Type B pancreatic cell (in vitro differentiated cells): ENCODE measurements at regions not wholly inside any gene's neighbourhood (a gene's known extent, or its start where the extent isn't known, plus 50 kb on each side); places are given as distances from the start of the nearest gene placed in this dataset.
A peak's percentile ranks its signal among the peaks of the same experiment; 100 is the strongest.

Experiments
- DNase-seq: peaks from one replicate; pipeline ENCODE4 v3.0.0; 2021; ENCODE audit warnings: mixed read lengths; ENCODE audit not compliant: unreplicated experiment; ENCODE audit errors: extremely low spot score
- H3K27ac Mint-ChIP-seq: 2 replicates; pipeline ENCODE4 v1.8.0; 2021; ENCODE audit warnings: mild to moderate bottlenecking, mixed read lengths
- H3K27me3 Mint-ChIP-seq: 2 replicates; pipeline ENCODE4 v1.8.0; 2021; ENCODE audit warnings: mixed read lengths
- H3K36me3 Mint-ChIP-seq: 2 replicates; pipeline ENCODE4 v1.8.0; 2021; ENCODE audit warnings: mixed read lengths
- H3K4me1 Mint-ChIP-seq: one replicate; pipeline ENCODE4 v1.8.0; 2021; ENCODE audit warnings: mixed read lengths; ENCODE audit not compliant: unreplicated experiment
- H3K4me3 Mint-ChIP-seq: 2 replicates; pipeline ENCODE4 v1.8.0; 2021; ENCODE audit warnings: mild to moderate bottlenecking, mixed read lengths
- H3K9me3 Mint-ChIP-seq: 2 replicates; pipeline ENCODE4 v1.8.0; 2021; ENCODE audit warnings: mixed read lengths
- TF ChIP-seq, protein P1 (sequence below): fragments of 200-600 bp; sonication (generic); conservative IDR thresholded peaks from 2 replicates; pipeline ENCODE4 v1.5.0; 2021; ENCODE audit warnings: antibody characterized with exemption, mild to moderate bottlenecking

DNA sequence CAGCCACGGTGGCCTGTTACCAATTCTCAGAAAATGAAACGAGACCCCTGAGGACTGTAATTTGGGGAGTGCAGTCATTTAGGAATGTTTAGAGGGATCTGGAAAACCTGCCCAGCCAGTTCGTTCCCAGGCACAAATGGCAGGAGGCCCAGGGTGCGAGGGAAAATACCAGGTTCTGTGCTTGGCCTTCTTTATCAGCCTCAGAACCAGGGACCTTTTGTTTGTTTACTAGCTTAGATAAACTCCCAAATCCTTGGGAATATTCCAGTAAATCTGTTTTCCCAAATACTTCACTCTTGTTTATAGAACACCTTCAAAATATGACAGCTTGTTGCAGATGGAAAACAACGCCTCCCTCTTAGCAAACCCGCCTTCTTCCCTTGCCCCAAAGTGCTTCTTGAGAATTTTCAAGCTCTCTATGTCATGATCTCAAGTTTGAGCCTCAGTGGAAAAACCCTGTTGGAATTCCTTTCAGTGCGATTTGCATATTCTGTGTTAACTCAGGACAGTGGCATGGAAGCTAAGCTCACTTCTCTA lies 400.3 kb upstream of the SMIM21 start:
- TF ChIP-seq, protein P1, sequence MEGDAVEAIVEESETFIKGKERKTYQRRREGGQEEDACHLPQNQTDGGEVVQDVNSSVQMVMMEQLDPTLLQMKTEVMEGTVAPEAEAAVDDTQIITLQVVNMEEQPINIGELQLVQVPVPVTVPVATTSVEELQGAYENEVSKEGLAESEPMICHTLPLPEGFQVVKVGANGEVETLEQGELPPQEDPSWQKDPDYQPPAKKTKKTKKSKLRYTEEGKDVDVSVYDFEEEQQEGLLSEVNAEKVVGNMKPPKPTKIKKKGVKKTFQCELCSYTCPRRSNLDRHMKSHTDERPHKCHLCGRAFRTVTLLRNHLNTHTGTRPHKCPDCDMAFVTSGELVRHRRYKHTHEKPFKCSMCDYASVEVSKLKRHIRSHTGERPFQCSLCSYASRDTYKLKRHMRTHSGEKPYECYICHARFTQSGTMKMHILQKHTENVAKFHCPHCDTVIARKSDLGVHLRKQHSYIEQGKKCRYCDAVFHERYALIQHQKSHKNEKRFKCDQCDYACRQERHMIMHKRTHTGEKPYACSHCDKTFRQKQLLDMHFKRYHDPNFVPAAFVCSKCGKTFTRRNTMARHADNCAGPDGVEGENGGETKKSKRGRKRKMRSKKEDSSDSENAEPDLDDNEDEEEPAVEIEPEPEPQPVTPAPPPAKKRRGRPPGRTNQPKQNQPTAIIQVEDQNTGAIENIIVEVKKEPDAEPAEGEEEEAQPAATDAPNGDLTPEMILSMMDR = no peak
- no peak for DNase-seq
- Mint-ChIP-seq H3K4me3 (no peak overlapping the region), H3K27me3 (peaks cover 5% of the 10 kb centered on the region), H3K27ac (no peak overlapping the region), H3K36me3 (no peaks in the 10 kb centered on the region), H3K4me1 (peaks cover 23% of the 10 kb centered on the region), H3K9me3 (peaks cover 4% of the 10 kb centered on the region)

DNA sequence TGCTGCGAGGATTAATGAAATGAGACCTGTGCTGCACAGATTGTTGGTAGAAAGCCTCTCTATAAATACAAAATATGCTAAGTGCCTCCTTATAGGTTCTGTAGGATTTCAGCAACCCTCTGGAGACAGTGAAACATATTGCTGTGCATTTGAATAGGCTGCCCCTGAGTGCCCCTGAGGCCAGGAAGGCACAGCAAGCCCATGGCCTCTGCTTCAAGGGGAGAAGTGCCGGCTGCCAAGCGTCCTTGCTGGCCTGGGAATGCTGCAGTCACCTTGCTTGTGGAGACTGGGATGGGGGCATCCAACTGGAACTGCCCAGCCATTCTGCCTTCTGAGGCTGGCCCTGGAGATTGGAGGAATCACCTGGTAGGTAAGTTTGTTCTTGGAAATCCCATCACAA lies 397.2 kb upstream of the SMIM21 start:
- no peaks in the 10 kb centered on the region for H3K36me3 Mint-ChIP-seq
- no peak for DNase-seq
- no peak overlapping the region for H3K4me3 Mint-ChIP-seq
- no peak overlapping the region for H3K27ac Mint-ChIP-seq
- peaks cover 12% of the 10 kb centered on the region for H3K9me3 Mint-ChIP-seq
- peaks cover 5% of the 10 kb centered on the region for H3K27me3 Mint-ChIP-seq
- TF ChIP-seq, protein P1 = no peak
- H3K4me1 Mint-ChIP-seq = peaks cover 23% of the 10 kb centered on the region

DNA sequence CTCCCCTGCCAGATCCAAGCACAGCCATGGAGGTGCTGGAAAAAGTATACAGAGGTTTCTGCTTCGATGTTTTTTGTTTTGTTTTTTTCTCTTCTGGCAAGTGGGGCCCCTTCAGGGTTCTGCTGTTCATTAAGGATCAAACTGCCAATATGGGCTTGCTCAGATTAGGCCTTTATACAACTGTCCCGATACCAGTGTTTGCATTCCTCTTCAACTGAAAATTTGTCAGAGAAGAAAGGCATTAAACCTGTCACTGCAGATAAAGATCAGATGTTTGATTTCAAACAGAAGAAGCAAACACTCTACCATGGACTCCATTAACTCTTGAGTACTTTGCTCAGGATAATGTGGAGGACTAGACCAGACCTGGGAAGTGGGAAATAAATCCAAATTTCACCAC lies 396.0 kb upstream of the SMIM21 start:
- Mint-ChIP-seq H3K4me1 (peaks cover 15% of the 10 kb centered on the region), H3K4me3 (peak overlapping the region; percentile 9), H3K36me3 (no peaks in the 10 kb centered on the region), H3K27ac (peak overlapping the region; percentile 8), H3K27me3 (peaks cover 7% of the 10 kb centered on the region), H3K9me3 (peaks cover 12% of the 10 kb centered on the region)
- no peak for DNase-seq
- TF ChIP-seq, protein P1 = no peak

DNA sequence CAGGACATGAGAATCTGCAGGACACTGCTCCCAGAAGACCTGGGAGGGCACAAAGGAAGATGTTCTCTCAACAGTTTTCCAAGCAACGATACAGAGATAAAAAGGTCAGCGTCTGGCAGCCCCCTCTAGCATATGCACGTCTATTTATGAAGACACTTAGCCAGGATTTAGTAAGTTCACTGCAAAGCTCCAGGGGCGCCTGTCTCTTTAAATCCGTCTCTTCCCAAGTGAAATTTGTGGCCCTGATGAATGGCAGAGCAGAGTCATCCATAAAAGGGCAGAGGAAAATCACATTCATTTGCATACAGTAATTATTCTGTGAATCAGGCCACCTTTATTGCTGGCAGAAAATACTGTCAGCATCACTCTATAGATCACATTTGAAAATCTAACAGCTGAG lies 390.9 kb upstream of the SMIM21 start:
- H3K9me3 Mint-ChIP-seq = peaks cover 8% of the 10 kb centered on the region
- H3K4me1 Mint-ChIP-seq = peaks cover 4% of the 10 kb centered on the region
- H3K36me3 Mint-ChIP-seq = no peaks in the 10 kb centered on the region
- no peak for DNase-seq
- no peak overlapping the region for H3K27ac Mint-ChIP-seq
- no peak overlapping the region for H3K4me3 Mint-ChIP-seq
- peaks cover 6% of the 10 kb centered on the region for H3K27me3 Mint-ChIP-seq
- TF ChIP-seq, protein P1 = no peak

DNA sequence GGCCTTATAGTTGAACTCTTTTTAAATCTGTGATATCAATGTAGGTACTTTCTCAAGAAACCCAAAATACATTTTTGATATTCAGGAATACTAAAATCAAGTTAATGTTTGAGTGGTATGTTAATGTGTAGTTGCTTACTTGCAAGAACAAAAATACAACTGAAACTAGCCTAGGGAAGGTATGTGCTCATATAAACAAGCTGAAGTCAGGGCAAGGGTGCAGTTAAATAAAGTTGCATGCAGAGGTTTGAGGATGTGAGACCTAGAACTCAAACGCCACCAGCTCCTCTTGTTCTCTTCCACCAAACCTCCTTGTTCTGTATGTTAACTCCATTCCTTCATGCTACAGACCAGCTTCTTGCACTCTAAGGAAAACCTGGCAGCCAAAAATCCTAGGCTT lies 388.3 kb upstream of the SMIM21 start:
- peaks cover 5% of the 10 kb centered on the region for H3K9me3 Mint-ChIP-seq
- no peak overlapping the region for H3K27ac Mint-ChIP-seq
- no peak for DNase-seq
- TF ChIP-seq, protein P1 = no peak
- H3K36me3 Mint-ChIP-seq = no peaks in the 10 kb centered on the region
- peaks cover 6% of the 10 kb centered on the region for H3K27me3 Mint-ChIP-seq
- no peak overlapping the region for H3K4me3 Mint-ChIP-seq
- H3K4me1 Mint-ChIP-seq = peaks cover 3% of the 10 kb centered on the region

DNA sequence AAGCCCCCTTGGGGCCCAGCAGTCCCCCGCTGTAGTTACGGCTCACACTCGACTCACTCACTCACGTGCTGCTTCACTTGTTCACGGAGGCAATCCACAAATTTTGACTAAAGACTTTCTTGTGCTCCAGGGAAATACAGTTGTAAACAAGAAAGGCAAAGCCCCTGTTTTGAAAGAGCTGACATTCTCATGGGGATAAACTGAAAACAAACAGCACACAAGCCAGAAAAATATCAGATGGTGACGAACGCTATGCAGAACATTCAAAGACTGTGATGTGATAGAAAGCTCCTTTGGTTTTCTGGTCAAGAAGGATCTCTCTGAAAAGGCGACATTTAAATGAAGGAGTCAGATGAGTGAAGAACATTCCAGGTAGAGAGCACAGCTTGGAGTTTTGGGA lies 385.3 kb upstream of the SMIM21 start:
- Mint-ChIP-seq H3K27ac (no peak overlapping the region), H3K4me1 (peaks cover 11% of the 10 kb centered on the region), H3K9me3 (no peaks in the 10 kb centered on the region), H3K36me3 (no peaks in the 10 kb centered on the region), H3K4me3 (no peak overlapping the region), H3K27me3 (peaks cover 2% of the 10 kb centered on the region)
- TF ChIP-seq, protein P1 = no peak
- no peak for DNase-seq
